ENCODE measurements at regions not wholly inside any gene's neighbourhood (a gene's known extent, or its start where the extent isn't known, plus 50 kb on each side); places are given as distances from the start of the nearest gene placed in this dataset.

DNA sequence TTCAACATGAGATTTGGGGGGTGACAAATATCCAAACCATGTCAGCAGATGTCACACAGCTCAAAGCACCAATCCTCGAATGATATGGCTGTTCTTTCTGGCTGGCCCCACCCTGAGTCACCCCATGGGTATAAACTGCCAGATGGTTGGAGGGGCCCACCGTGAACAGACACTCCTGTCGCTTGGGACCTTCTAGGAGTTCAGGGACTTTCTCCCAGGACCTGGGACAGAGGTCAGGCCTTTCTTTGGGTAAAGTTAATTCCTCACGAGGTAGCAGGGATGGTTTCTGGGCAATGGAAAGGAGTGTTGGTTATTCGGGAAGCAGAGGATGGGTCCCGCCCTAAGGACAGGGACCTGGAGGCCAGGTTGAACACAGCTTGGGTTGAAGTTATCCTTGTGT is 262.0 kb downstream of the ACTR3B start:
- DNase-seq (ENCODE audit: low read depth): no peak
- Histone ChIP-seq H3K4me3 (ENCODE audit: low read depth, low read length) (no peak overlapping the region), H3K36me3 (ENCODE audit: control insufficient read depth, insufficient read depth, low read length) (no peaks in the 10 kb centered on the region), H3K27me3 (ENCODE audit: control insufficient read depth, insufficient read depth, low read length) (no peaks in the 10 kb centered on the region)
- TF ChIP-seq, protein P1, sequence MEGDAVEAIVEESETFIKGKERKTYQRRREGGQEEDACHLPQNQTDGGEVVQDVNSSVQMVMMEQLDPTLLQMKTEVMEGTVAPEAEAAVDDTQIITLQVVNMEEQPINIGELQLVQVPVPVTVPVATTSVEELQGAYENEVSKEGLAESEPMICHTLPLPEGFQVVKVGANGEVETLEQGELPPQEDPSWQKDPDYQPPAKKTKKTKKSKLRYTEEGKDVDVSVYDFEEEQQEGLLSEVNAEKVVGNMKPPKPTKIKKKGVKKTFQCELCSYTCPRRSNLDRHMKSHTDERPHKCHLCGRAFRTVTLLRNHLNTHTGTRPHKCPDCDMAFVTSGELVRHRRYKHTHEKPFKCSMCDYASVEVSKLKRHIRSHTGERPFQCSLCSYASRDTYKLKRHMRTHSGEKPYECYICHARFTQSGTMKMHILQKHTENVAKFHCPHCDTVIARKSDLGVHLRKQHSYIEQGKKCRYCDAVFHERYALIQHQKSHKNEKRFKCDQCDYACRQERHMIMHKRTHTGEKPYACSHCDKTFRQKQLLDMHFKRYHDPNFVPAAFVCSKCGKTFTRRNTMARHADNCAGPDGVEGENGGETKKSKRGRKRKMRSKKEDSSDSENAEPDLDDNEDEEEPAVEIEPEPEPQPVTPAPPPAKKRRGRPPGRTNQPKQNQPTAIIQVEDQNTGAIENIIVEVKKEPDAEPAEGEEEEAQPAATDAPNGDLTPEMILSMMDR (IDR thresholded peaks at IDR 0.05; ENCODE audit: insufficient read depth, low read depth, low read length): no peak
- ChIA-PET CTCF (no interaction called here), POLR2A (no interaction called here)

DNA sequence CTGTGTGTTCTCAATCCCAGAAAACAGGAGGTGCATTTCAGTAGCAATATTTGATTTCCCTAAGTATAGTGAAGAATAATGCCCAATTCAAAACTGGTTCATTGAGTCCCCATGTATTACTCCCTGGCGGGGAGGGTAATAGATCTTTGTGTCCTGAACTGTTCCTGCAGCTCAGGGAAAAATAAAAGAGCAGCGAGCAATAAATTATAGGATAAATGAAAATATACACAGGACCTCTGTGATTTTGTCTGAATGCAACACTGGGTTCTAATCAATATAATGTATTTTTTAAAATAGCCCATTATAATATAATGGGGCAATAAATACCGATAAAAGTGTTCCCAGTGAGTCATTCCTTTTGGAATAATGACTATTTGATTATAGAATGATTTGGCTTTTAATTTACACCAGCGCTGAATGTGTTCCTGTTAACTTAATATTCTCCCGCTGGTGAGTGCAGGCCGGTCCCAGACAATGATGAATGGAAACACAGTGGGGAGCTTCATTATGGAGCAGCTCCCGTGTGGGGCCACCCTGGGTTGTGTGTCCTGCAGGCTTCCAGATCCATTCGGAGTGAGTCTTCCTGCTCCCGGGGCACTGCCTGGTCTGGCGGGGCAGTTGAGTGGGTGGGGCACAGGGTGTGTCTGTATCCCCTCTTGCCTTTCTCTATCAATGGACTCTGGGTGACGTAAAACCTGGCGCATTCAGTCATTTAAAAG is 263.1 kb downstream of the ACTR3B start:
- Histone ChIP-seq H3K27me3 (ENCODE audit: control insufficient read depth, insufficient read depth, low read length) (no peaks in the 10 kb centered on the region), H3K4me3 (ENCODE audit: low read depth, low read length) (no peak overlapping the region), H3K36me3 (ENCODE audit: control insufficient read depth, insufficient read depth, low read length) (no peaks in the 10 kb centered on the region)
- DNase-seq (ENCODE audit: low read depth): no peak
- ChIA-PET POLR2A (no interaction called here), CTCF (no interaction called here)
- TF ChIP-seq, protein P1 (IDR thresholded peaks at IDR 0.05; ENCODE audit: insufficient read depth, low read depth, low read length): no peak

DNA sequence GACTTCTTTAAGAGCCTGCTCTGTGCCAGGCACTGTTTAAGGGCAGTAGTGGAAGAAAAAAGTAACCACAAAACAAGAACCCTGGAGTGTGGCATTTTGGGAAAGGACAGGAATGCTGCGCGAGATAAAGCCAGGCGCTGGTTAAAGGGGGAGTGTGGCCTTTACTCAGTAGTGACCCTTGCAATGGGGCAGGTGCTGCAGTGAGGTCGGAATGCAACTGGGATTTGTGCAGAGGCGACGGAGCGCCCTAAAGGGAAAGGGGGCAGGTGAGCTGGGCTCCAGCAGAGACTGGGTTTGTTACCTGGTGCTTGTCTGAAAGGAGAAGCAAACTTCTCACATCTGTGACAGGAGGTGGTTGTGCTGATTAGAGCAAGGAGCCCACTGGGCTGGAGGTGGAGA is 263.6 kb downstream of the ACTR3B start:
- Histone ChIP-seq H3K4me3 (ENCODE audit: low read depth, low read length) (no peak overlapping the region), H3K36me3 (ENCODE audit: control insufficient read depth, insufficient read depth, low read length) (no peaks in the 10 kb centered on the region), H3K27me3 (ENCODE audit: control insufficient read depth, insufficient read depth, low read length) (no peaks in the 10 kb centered on the region)
- CTCF ChIA-PET: no interaction called here
- POLR2A ChIA-PET: no interaction called here
- no peak for DNase-seq (ENCODE audit: low read depth)
- TF ChIP-seq, protein P1 (IDR thresholded peaks at IDR 0.05; ENCODE audit: insufficient read depth, low read depth, low read length): no peak

DNA sequence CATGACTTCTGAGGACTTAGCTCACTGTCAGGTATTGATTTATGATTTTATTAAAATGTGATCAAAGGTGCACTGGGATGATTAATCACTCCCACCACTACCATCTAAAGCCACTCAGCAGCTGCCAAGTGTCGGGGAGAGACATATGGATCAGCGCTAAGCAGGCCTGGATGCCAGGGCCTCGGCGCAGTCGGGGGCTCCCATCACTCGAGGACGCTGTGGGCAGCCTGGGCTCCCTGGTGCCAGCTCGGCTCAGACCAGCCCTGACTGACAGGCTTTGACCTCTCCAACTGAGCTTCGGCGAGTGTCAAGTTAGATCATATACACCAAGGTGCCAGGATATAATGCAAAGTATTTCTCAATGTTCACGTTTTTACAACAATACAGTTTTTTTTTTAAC is 267.7 kb downstream of the ACTR3B start:
- no peaks in the 10 kb centered on the region for H3K36me3 ChIP-seq (ENCODE audit: control insufficient read depth, insufficient read depth, low read length)
- CTCF ChIA-PET: no interaction called here
- no peak for DNase-seq (ENCODE audit: low read depth)
- H3K4me3 ChIP-seq (ENCODE audit: low read depth, low read length): no peak overlapping the region
- TF ChIP-seq, protein P1 (IDR thresholded peaks at IDR 0.05; ENCODE audit: insufficient read depth, low read depth, low read length): no peak
- POLR2A ChIA-PET: no interaction called here
- no peaks in the 10 kb centered on the region for H3K27me3 ChIP-seq (ENCODE audit: control insufficient read depth, insufficient read depth, low read length)

DNA sequence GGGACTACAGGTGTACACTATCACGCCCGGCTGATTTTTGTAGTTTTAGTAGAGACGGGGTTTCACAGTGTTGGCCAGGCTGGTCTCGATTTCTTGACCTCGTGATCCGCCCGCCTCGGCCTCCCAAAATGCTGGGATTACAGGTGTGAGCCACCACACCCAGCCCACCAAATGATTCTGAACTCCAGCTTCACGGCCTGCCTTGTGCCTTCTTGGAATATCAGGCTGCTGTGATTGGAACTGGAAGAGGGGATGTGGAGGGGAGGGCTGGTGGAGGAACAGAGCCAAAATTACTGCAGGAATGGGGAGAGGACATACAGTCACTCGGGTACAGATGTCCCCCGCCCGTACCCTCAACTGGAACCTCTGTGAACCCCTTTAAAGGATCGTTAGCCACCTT is 268.4 kb downstream of the ACTR3B start:
- no peak for DNase-seq (ENCODE audit: low read depth)
- H3K27me3 ChIP-seq (ENCODE audit: control insufficient read depth, insufficient read depth, low read length): no peaks in the 10 kb centered on the region
- POLR2A ChIA-PET: no interaction called here
- H3K4me3 ChIP-seq (ENCODE audit: low read depth, low read length): no peak overlapping the region
- TF ChIP-seq, protein P1 (IDR thresholded peaks at IDR 0.05; ENCODE audit: insufficient read depth, low read depth, low read length): no peak
- CTCF ChIA-PET: no interaction called here
- no peaks in the 10 kb centered on the region for H3K36me3 ChIP-seq (ENCODE audit: control insufficient read depth, insufficient read depth, low read length)

Data from BJ (cell line).